ENCODE measurements at regions not wholly inside any gene's neighbourhood (a gene's known extent, or its start where the extent isn't known, plus 50 kb on each side); places are given as distances from the start of the nearest gene placed in this dataset.

- TF ChIP-seq REST (IDR thresholded peaks at IDR 0.05), result no peak
- TF ChIP-seq EHMT2 (IDR thresholded peaks at IDR 0.05; ENCODE audit: low read depth), result no peak
- no peak for TF ChIP-seq CBX8 (IDR thresholded peaks at IDR 0.05)
Measured at GRCh38 chr16:86984991-86985647, 332.1 kb downstream of the C16orf95 start (continued).

- no peak for ATAC-seq
- 88% methylated on average over 11 of the region's 12 CpGs for WGBS (ENCODE audit: missing lambda C conversion rate)
- H3K9me3 ChIP-seq, result no peaks in the 10 kb centered on the region
- no peaks in the 10 kb centered on the region; the same call in 2 of the 3 replicates for H3K4me1 ChIP-seq
- no peak overlapping the region for H3K27ac ChIP-seq
- FAIRE-seq, result no peak
- no peak overlapping the region for H3K4me3 ChIP-seq
- ChIA-PET POLR2A (no interaction called here), CTCF (interaction anchor here (1.3 to 2.3 kb wide), 4 partner anchors 9 to 422 kb away, joined by 3 to 6 read pairs (median 5); no protein-coding TSS in a partner anchor)
- DNase-seq (ENCODE audit: low read depth in 1 of 2, low spot score in 1 of 2), result no peak
- TF ChIP-seq TP53 (CRISPR knock-in tag; IDR thresholded peaks at IDR 0.05) (no peak), ESRRA (IDR thresholded peaks at IDR 0.05; ENCODE audit: borderline replicate concordance, low read length) (no peak), RNF2 (IDR thresholded peaks at IDR 0.05; ENCODE audit: borderline replicate concordance, low read depth) (no peak), HES2 (IDR thresholded peaks at IDR 0.05) (no peak), FOSB (CRISPR knock-in tag; IDR thresholded peaks at IDR 0.05) (no peak), JUN (IDR thresholded peaks at IDR 0.05) (no peak), MAFK (IDR thresholded peaks at IDR 0.05; ENCODE audit: partially characterized antibody) (no peak), HOXB5 (CRISPR knock-in tag; IDR thresholded peaks at IDR 0.05) (no peak), ZFP36 (IDR thresholded peaks at IDR 0.05; ENCODE audit: borderline replicate concordance, partially characterized antibody) (no peak), FOXS1 (CRISPR knock-in tag; IDR thresholded peaks at IDR 0.05) (no peak), E2F6 (IDR thresholded peaks at IDR 0.05; ENCODE audit: borderline replicate concordance, low read depth) (no peak)
- no peak overlapping the region for H3K4me2 ChIP-seq
Measured at GRCh38 chr16:86985648-86986015, 331.6 kb downstream of the C16orf95 start.

GRCh38 chr16:86986136-86986535 lies 331.1 kb downstream of the C16orf95 start:
- no peak for DNase-seq (ENCODE audit: low read depth in 1 of 2, low spot score in 1 of 2)
- POLR2A ChIA-PET, result no interaction called here
- no peak for TF ChIP-seq JUN (IDR thresholded peaks at IDR 0.05)
- TF ChIP-seq HEYL (CRISPR knock-in tag; IDR thresholded peaks at IDR 0.05), result no peak
- TF ChIP-seq HES2 (IDR thresholded peaks at IDR 0.05), result no peak
- TF ChIP-seq MAZ (IDR thresholded peaks at IDR 0.05; ENCODE audit: borderline replicate concordance, low read depth, low read length), result no peak
- no peak for TF ChIP-seq GATA3 (IDR thresholded peaks at IDR 0.05; ENCODE audit: borderline replicate concordance)
- Histone ChIP-seq H3K4me3 (no peak overlapping the region), H3K9me3 (no peaks in the 10 kb centered on the region), H3K4me1 (no peaks in the 10 kb centered on the region; the same call in 2 of the 3 replicates), H3K4me2 (no peak overlapping the region), H3K27ac (no peak overlapping the region)
- 77% methylated on average over 7 of the region's 7 CpGs for WGBS (ENCODE audit: missing lambda C conversion rate)
- CTCF ChIA-PET, result interaction anchor here (1.3 to 2.3 kb wide), 4 partner anchors 10 to 423 kb away, joined by 3 to 6 read pairs (median 5); no protein-coding TSS in a partner anchor
- FAIRE-seq, result no peak
- 0 out of 6 replicates have a peak, but pooled peaks of 1 of the 2 experiments have one; percentile 26 for ATAC-seq

Data from A549 (cell line).